Skeletal muscle cell (primary cell): ENCODE measurements at regions not wholly inside any gene's neighbourhood (a gene's known extent, or its start where the extent isn't known, plus 50 kb on each side); places are given as distances from the start of the nearest gene placed in this dataset.

Source experiments
- DNase-seq: peaks from one replicate; pipeline ENCODE4 v3.0.0-alpha.2; 2010; ENCODE audit warnings: low read depth
- H3K4me3 ChIP-seq: 2 replicates; pipeline ENCODE4 v1.5.1; 2011; ENCODE audit warnings: low read depth, mild to moderate bottlenecking, control low read depth, low read length, moderate library complexity

GRCh38 chr5:17154211-17154996, 63.0 kb upstream of the BASP1 start:
- DNase-seq: peak; percentile 62
- no peak overlapping the region for H3K4me3 ChIP-seq

GRCh38 chr5:17156463-17156862, 61.0 kb upstream of the BASP1 start:
- no peak for DNase-seq

GRCh38 chr5:17157294-17157693, 60.1 kb upstream of the BASP1 start:
- no peak overlapping the region for H3K4me3 ChIP-seq
- DNase-seq: no peak

More at GRCh38 chr5:17156463-17156862, 61.0 kb upstream of the BASP1 start:
- H3K4me3 ChIP-seq: no peak overlapping the region

GRCh38 chr5:17157916-17158529, 59.4 kb upstream of the BASP1 start:
- H3K4me3 ChIP-seq: no peak overlapping the region
- peak; percentile 99 for DNase-seq

GRCh38 chr5:17160756-17161040, 56.7 kb upstream of the BASP1 start:
- no peak for DNase-seq
- H3K4me3 ChIP-seq: no peak overlapping the region

- no peak overlapping the region for H3K4me3 ChIP-seq
- no peak for DNase-seq
These were observed 55.8 kb upstream of the BASP1 start for GRCh38 chr5:17161662-17162061.

- no peak overlapping the region for H3K4me3 ChIP-seq
- no peak for DNase-seq
These were observed 54.2 kb upstream of the BASP1 start for GRCh38 chr5:17163221-17163620.

- no peak overlapping the region for H3K4me3 ChIP-seq
- DNase-seq: no peak
These were observed 50.1 kb upstream of the BASP1 start for GRCh38 chr5:17167171-17167891.
